ENCODE measurements at regions not wholly inside any gene's neighbourhood (a gene's known extent, or its start where the extent isn't known, plus 50 kb on each side); places are given as distances from the start of the nearest gene placed in this dataset.

- Histone ChIP-seq H3K36me3 (ENCODE audit: control insufficient read depth in 2 of 2, insufficient read depth in 2 of 2, low read length in 1 of 2) (no peaks in the 10 kb centered on the region), H3K4me1 (ENCODE audit: control insufficient read depth in 2 of 2, insufficient read depth in 2 of 2, low read length in 1 of 2) (no peaks in the 10 kb centered on the region), H3K4me3 (ENCODE audit: low read depth in 1 of 2, low read length in 2 of 2) (no peak overlapping the region), H3K27me3 (ENCODE audit: control insufficient read depth in 1 of 2, insufficient read depth in 2 of 2, low read length in 2 of 2) (no peaks in the 10 kb centered on the region), H3K9me3 (ENCODE audit: control insufficient read depth in 2 of 2, insufficient read depth in 1 of 2, low read depth in 1 of 2, low read length in 1 of 2) (peaks cover 0 to 2% of the 10 kb centered on the region in 2 donors), H3K27ac (ENCODE audit: low read depth in 2 of 2, low read length in 1 of 2) (no peak overlapping the region)
- WGBS, 2 donors, result 82 to 86% methylated on average over 5 of the region's 5 CpGs
These were observed 125.1 kb upstream of the CDH19 start for GRCh38 chr18:66728951-66729350.

DNA sequence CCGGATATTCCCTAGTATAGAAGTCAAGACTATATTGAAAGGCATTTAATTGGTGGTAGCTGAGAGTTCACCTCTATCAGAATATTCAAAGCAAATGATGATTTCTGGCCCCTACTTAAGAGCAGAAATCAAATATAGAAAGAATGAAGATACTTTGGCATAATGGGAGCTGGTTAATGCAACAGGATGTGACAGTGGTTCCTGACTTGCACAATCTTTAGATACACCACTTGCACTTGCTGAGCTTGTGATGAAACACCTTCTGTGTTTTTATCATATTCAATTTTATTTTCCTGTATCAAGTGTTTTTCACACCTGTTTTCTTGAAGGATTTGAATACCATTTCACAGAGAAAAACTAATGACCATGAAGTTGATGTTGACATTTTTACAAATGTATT is 124.1 kb upstream of the CDH19 start:
- no peaks in the 10 kb centered on the region for H3K36me3 ChIP-seq (ENCODE audit: control insufficient read depth in 2 of 2, insufficient read depth in 2 of 2, low read length in 1 of 2)
- peaks cover 0 to 2% of the 10 kb centered on the region in 2 donors for H3K9me3 ChIP-seq (ENCODE audit: control insufficient read depth in 2 of 2, insufficient read depth in 1 of 2, low read depth in 1 of 2, low read length in 1 of 2)
- WGBS, 2 donors, result 96 to 97% methylated on average over 1 of the region's 1 CpG
- no peak overlapping the region for H3K27ac ChIP-seq (ENCODE audit: low read depth in 2 of 2, low read length in 1 of 2)
- H3K27me3 ChIP-seq (ENCODE audit: control insufficient read depth in 1 of 2, insufficient read depth in 2 of 2, low read length in 2 of 2), result no peaks in the 10 kb centered on the region
- H3K4me3 ChIP-seq (ENCODE audit: low read depth in 1 of 2, low read length in 2 of 2), result no peak overlapping the region
- H3K4me1 ChIP-seq (ENCODE audit: control insufficient read depth in 2 of 2, insufficient read depth in 2 of 2, low read length in 1 of 2), result no peaks in the 10 kb centered on the region

- Histone ChIP-seq H3K27ac (ENCODE audit: low read depth in 2 of 2, low read length in 1 of 2) (no peak overlapping the region), H3K27me3 (ENCODE audit: control insufficient read depth in 1 of 2, insufficient read depth in 2 of 2, low read length in 2 of 2) (no peaks in the 10 kb centered on the region), H3K4me3 (ENCODE audit: low read depth in 1 of 2, low read length in 2 of 2) (no peak overlapping the region), H3K9me3 (ENCODE audit: control insufficient read depth in 2 of 2, insufficient read depth in 1 of 2, low read depth in 1 of 2, low read length in 1 of 2) (no peaks in the 10 kb centered on the region), H3K36me3 (ENCODE audit: control insufficient read depth in 2 of 2, insufficient read depth in 2 of 2, low read length in 1 of 2) (no peaks in the 10 kb centered on the region), H3K4me1 (ENCODE audit: control insufficient read depth in 2 of 2, insufficient read depth in 2 of 2, low read length in 1 of 2) (no peaks in the 10 kb centered on the region)
- WGBS, 2 donors, result 32 to 34% methylated on average over 5 of the region's 5 CpGs
These were observed 120.9 kb upstream of the CDH19 start for GRCh38 chr18:66724664-66725356.

GRCh38 chr18:66722671-66723070 is 118.8 kb upstream of the CDH19 start:
- Histone ChIP-seq H3K4me1 (ENCODE audit: control insufficient read depth in 2 of 2, insufficient read depth in 2 of 2, low read length in 1 of 2) (no peaks in the 10 kb centered on the region), H3K9me3 (ENCODE audit: control insufficient read depth in 2 of 2, insufficient read depth in 1 of 2, low read depth in 1 of 2, low read length in 1 of 2) (no peaks in the 10 kb centered on the region)
- 66 to 68% methylated on average over 5 of the region's 5 CpGs for WGBS, 2 donors

GRCh38 chr18:66708646-66709045 is 104.8 kb upstream of the CDH19 start:
- 70 to 87% methylated on average over 1 of the region's 1 CpG for WGBS, 2 donors
- Histone ChIP-seq H3K36me3 (ENCODE audit: control insufficient read depth in 2 of 2, insufficient read depth in 2 of 2, low read length in 1 of 2) (no peaks in the 10 kb centered on the region), H3K9me3 (ENCODE audit: control insufficient read depth in 2 of 2, insufficient read depth in 1 of 2, low read depth in 1 of 2, low read length in 1 of 2) (no peaks in the 10 kb centered on the region), H3K27ac (ENCODE audit: low read depth in 2 of 2, low read length in 1 of 2) (no peak overlapping the region), H3K27me3 (ENCODE audit: control insufficient read depth in 1 of 2, insufficient read depth in 2 of 2, low read length in 2 of 2) (no peaks in the 10 kb centered on the region), H3K4me1 (ENCODE audit: control insufficient read depth in 2 of 2, insufficient read depth in 2 of 2, low read length in 1 of 2) (no peaks in the 10 kb centered on the region), H3K4me3 (ENCODE audit: low read depth in 1 of 2, low read length in 2 of 2) (no peak overlapping the region)

More at GRCh38 chr18:66722671-66723070, 118.8 kb upstream of the CDH19 start:
- H3K36me3 ChIP-seq (ENCODE audit: control insufficient read depth in 2 of 2, insufficient read depth in 2 of 2, low read length in 1 of 2), result no peaks in the 10 kb centered on the region
- H3K4me3 ChIP-seq (ENCODE audit: low read depth in 1 of 2, low read length in 2 of 2), result no peak overlapping the region
- H3K27ac ChIP-seq (ENCODE audit: low read depth in 2 of 2, low read length in 1 of 2), result no peak overlapping the region
- no peaks in the 10 kb centered on the region for H3K27me3 ChIP-seq (ENCODE audit: control insufficient read depth in 1 of 2, insufficient read depth in 2 of 2, low read length in 2 of 2)

DNA sequence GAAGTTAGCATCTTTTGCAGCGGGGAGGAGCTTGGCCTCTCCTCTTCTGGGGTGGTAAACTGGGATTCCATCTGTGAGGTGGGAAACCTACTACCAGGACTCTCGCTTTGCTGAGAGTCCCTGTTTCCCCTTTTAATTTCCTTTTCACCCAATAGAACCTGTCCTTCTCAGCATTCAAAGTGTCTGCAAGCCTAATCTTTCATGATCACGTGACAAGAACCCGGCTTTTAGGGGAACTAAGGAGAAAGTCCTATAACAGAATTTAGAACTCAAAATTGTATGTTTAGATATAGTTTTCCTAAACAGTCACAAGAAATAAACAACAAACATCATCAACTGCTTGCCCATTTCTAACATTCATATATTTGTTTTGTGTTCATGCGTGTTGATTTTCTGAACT is 103.6 kb upstream of the CDH19 start:
- no peak overlapping the region for H3K27ac ChIP-seq (ENCODE audit: low read depth in 2 of 2, low read length in 1 of 2)
- WGBS, 2 donors, result 83 to 85% methylated on average over 5 of the region's 5 CpGs
- no peaks in the 10 kb centered on the region for H3K27me3 ChIP-seq (ENCODE audit: control insufficient read depth in 1 of 2, insufficient read depth in 2 of 2, low read length in 2 of 2)
- no peaks in the 10 kb centered on the region for H3K4me1 ChIP-seq (ENCODE audit: control insufficient read depth in 2 of 2, insufficient read depth in 2 of 2, low read length in 1 of 2)
- H3K36me3 ChIP-seq (ENCODE audit: control insufficient read depth in 2 of 2, insufficient read depth in 2 of 2, low read length in 1 of 2), result no peaks in the 10 kb centered on the region
- H3K9me3 ChIP-seq (ENCODE audit: control insufficient read depth in 2 of 2, insufficient read depth in 1 of 2, low read depth in 1 of 2, low read length in 1 of 2), result no peaks in the 10 kb centered on the region
- no peak overlapping the region for H3K4me3 ChIP-seq (ENCODE audit: low read depth in 1 of 2, low read length in 2 of 2)

GRCh38 chr18:66695281-66695680 is 91.4 kb upstream of the CDH19 start:
- H3K36me3 ChIP-seq (ENCODE audit: control insufficient read depth in 2 of 2, insufficient read depth in 2 of 2, low read length in 1 of 2), result no peaks in the 10 kb centered on the region
- no peak overlapping the region for H3K4me3 ChIP-seq (ENCODE audit: low read depth in 1 of 2, low read length in 2 of 2)
- H3K27ac ChIP-seq (ENCODE audit: low read depth in 2 of 2, low read length in 1 of 2), result no peak overlapping the region

GRCh38 chr18:66694852-66695251 is 91.0 kb upstream of the CDH19 start:
- H3K4me1 ChIP-seq (ENCODE audit: control insufficient read depth in 2 of 2, insufficient read depth in 2 of 2, low read length in 1 of 2), result no peaks in the 10 kb centered on the region
- no peaks in the 10 kb centered on the region for H3K36me3 ChIP-seq (ENCODE audit: control insufficient read depth in 2 of 2, insufficient read depth in 2 of 2, low read length in 1 of 2)
- no peak overlapping the region for H3K4me3 ChIP-seq (ENCODE audit: low read depth in 1 of 2, low read length in 2 of 2)
- H3K27me3 ChIP-seq (ENCODE audit: control insufficient read depth in 1 of 2, insufficient read depth in 2 of 2, low read length in 2 of 2), result no peaks in the 10 kb centered on the region
- no peak overlapping the region for H3K27ac ChIP-seq (ENCODE audit: low read depth in 2 of 2, low read length in 1 of 2)
- H3K9me3 ChIP-seq (ENCODE audit: control insufficient read depth in 2 of 2, insufficient read depth in 1 of 2, low read depth in 1 of 2, low read length in 1 of 2), result no peaks in the 10 kb centered on the region
- WGBS, 2 donors, result 58 to 63% methylated on average over 1 of the region's 1 CpG

More at GRCh38 chr18:66695281-66695680, 91.4 kb upstream of the CDH19 start:
- Histone ChIP-seq H3K9me3 (ENCODE audit: control insufficient read depth in 2 of 2, insufficient read depth in 1 of 2, low read depth in 1 of 2, low read length in 1 of 2) (no peaks in the 10 kb centered on the region), H3K27me3 (ENCODE audit: control insufficient read depth in 1 of 2, insufficient read depth in 2 of 2, low read length in 2 of 2) (no peaks in the 10 kb centered on the region), H3K4me1 (ENCODE audit: control insufficient read depth in 2 of 2, insufficient read depth in 2 of 2, low read length in 1 of 2) (no peaks in the 10 kb centered on the region)

GRCh38 chr18:66687635-66688034 is 83.7 kb upstream of the CDH19 start:
- no peaks in the 10 kb centered on the region for H3K27me3 ChIP-seq (ENCODE audit: control insufficient read depth in 1 of 2, insufficient read depth in 2 of 2, low read length in 2 of 2)
- no peaks in the 10 kb centered on the region for H3K4me1 ChIP-seq (ENCODE audit: control insufficient read depth in 2 of 2, insufficient read depth in 2 of 2, low read length in 1 of 2)
- no peaks in the 10 kb centered on the region for H3K36me3 ChIP-seq (ENCODE audit: control insufficient read depth in 2 of 2, insufficient read depth in 2 of 2, low read length in 1 of 2)
- peaks cover 0 to 8% of the 10 kb centered on the region in 2 donors for H3K9me3 ChIP-seq (ENCODE audit: control insufficient read depth in 2 of 2, insufficient read depth in 1 of 2, low read depth in 1 of 2, low read length in 1 of 2)
- H3K4me3 ChIP-seq (ENCODE audit: low read depth in 1 of 2, low read length in 2 of 2), result no peak overlapping the region
- WGBS, 2 donors, result 88 to 89% methylated on average over 5 of the region's 5 CpGs
- H3K27ac ChIP-seq (ENCODE audit: low read depth in 2 of 2, low read length in 1 of 2), result no peak overlapping the region

DNA sequence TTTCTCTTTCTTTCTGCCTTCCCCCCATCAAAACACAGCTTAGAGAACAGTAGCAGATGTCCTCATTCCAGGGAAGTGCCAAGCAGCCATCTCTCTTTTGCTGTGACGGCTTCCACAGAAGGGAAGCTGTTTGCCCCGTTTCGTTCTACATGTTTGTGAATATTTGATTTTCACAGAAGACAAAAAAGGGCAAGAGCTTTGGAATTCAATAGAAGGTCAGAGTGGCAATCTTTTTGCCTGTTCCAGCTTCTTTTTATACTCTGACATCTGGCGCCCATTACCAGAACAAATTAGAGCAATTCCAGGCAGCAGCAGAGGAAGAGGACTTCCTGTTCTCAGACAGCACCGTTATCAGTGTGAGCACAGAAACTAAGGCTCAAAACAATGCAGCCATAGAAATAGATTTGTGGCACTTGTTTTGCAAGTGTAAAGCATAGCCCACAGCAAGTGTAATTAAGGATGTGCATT is 79.0 kb upstream of the CDH19 start:
- Histone ChIP-seq H3K36me3 (ENCODE audit: control insufficient read depth in 2 of 2, insufficient read depth in 2 of 2, low read length in 1 of 2) (no peaks in the 10 kb centered on the region), H3K27me3 (ENCODE audit: control insufficient read depth in 1 of 2, insufficient read depth in 2 of 2, low read length in 2 of 2) (no peaks in the 10 kb centered on the region), H3K9me3 (ENCODE audit: control insufficient read depth in 2 of 2, insufficient read depth in 1 of 2, low read depth in 1 of 2, low read length in 1 of 2) (peaks cover 0 to 8% of the 10 kb centered on the region in 2 donors), H3K4me3 (ENCODE audit: low read depth in 1 of 2, low read length in 2 of 2) (no peak overlapping the region), H3K27ac (ENCODE audit: low read depth in 2 of 2, low read length in 1 of 2) (no peak overlapping the region), H3K4me1 (ENCODE audit: control insufficient read depth in 2 of 2, insufficient read depth in 2 of 2, low read length in 1 of 2) (no peaks in the 10 kb centered on the region)
- 2 to 5% methylated on average over 5 of the region's 5 CpGs for WGBS, 2 donors

Data from esophagus (tissue), 2 donors.